ENCODE measurements at regions not wholly inside any gene's neighbourhood (a gene's known extent, or its start where the extent isn't known, plus 50 kb on each side); places are given as distances from the start of the nearest gene placed in this dataset.
"Not testable (repeated sequence)": the region's sequence is repeated elsewhere in the genome, so short reads cannot be mapped to it uniquely, and the experiment has no call there.

DNA sequence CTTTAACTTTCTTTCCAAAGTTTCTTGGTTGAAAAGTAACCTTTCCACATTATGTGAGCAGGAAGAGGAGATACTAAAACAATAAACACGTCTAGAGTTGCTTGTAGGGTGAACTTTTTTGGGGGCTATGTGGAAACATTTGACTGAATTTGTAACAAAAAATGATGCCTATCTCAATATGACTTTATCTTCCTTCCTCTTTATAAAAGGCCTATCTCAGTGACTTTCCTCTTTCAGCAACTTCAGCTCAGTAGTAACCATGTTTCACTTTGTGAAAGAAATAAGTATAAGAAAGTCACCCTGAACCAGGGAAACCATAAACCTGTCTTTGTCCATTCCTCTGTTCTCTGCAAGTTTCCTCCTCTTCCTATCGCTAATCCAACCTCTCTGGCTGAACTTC, 124.7 kb upstream of the TMEM164 start:
- DNase-seq (ENCODE audit: low read depth in 2 of 3, low spot score in 2 of 3), result no peak

DNA sequence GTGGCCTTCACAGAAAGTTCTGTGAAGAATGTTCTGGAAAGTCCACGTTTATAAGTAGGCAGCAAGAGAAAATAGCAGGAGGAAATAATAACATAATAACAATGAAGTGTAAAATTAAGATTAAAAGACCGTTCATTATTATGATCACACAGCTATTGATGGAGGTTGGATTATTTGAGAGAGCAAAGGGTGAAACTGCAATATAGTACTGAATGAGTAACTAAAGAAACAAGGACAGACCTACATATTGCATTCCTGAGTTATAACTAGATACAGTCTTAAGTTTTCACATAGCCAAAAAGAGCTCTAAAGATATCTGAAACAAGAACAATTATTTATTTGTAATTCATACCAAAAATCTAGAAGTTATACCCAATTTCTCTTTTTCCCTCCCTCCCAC, 122.9 kb upstream of the TMEM164 start:
- no peak for DNase-seq (ENCODE audit: low read depth in 2 of 3, low spot score in 2 of 3)

- no peak for DNase-seq (ENCODE audit: low read depth in 2 of 3, low spot score in 2 of 3)
Measured at GRCh38 chrX:109880629-109881028, 122.3 kb upstream of the TMEM164 start.

- DNase-seq (ENCODE audit: low read depth in 2 of 3, low spot score in 2 of 3), result no peak
Measured at GRCh38 chrX:109886122-109886761, 116.7 kb upstream of the TMEM164 start.

DNA sequence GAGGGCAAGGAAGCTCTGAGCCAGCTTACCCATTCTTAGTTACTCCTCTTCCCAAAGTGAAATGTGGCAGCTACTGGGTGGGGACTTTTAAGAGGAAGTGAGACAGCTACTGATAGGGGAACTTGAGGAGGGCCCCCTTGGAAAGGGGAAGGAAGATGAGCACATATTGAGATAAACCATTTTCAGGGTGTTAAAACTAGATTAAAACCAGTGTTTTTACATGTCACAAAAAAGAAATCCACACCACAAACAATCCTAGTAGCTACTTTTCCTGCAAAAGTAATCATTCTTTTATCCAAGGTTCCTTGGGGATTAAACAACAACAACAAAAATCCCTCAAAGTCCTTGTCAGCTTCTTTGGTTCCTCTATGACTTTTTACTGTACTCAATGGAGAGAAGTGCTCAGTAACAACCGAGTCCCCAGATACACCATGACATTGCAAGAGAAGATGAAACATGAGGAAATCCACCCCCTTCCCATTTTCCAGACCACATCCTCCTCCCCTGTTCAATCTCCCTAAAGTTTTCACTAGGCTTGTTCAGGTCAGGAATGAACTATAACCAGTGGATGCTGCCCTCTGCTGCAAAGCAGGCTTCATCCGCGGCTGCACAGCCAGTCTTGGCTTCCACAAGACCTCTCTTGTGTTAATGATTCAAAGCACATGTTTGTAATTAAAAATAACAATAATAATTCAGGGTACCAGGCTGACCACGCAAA, 113.5 kb upstream of the TMEM164 start:
- no peak for DNase-seq (ENCODE audit: low read depth in 2 of 3, low spot score in 2 of 3)

- no peak for DNase-seq (ENCODE audit: low read depth in 2 of 3, low spot score in 2 of 3)
Measured at GRCh38 chrX:109890300-109890699, 112.6 kb upstream of the TMEM164 start.

DNA sequence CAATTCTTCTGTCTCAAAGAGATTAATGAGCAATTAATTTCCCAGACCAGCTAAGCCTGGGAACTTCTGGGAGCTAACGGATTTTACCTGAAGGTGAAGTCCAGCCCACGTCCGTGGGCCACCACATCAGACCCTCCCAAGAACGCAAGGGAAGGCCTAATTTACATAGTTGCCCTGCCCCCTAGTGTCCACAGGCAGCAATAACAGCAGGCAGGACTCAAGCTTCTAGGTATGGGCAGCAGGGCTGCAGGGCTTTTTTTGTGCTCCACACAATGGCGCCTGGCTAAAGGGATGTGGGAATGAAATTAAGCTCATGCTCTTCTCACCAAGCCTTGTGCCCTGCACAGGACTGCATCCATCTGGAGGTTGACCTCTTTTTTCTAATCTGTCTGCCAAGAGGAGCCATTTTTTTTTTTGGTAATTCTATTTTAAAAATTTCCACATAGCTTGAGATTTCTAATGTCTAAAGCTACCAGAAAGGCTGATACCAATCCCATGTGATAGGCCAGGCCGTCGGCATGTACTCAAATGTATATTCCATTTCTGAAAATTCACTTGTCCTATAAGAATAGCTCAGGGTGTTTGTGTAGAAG, 111.9 kb upstream of the TMEM164 start:
- DNase-seq (ENCODE audit: low read depth in 2 of 3, low spot score in 2 of 3), result peak in 2 of 3 experiments; percentile 6 to 9

DNA sequence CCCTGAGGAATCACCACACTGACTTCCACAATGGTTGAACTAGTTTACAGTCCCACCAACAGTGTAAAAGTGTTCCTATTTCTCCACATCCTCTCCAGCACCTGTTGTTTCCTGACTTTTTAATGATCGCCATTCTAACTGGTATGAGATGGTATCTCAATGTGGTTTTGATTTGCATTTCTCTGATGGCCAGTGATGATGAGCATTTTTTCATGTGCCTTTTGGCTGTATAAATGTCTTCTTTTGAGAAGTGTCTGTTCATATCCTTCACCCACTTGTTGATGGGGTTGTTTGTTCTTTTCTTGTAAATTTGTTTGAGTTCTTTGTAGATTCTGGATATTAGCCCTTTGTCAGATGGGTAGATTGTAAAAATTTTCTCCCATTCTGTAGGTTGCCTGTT, 106.9 kb upstream of the TMEM164 start:
- DNase-seq (ENCODE audit: low read depth in 2 of 3, low spot score in 2 of 3), result not testable (repeated sequence)

- DNase-seq (ENCODE audit: low read depth in 2 of 3, low spot score in 2 of 3), result no peak
Measured at GRCh38 chrX:109902665-109903064, 100.2 kb upstream of the TMEM164 start.

GRCh38 chrX:109911046-109911445, 91.9 kb upstream of the TMEM164 start:
- DNase-seq (ENCODE audit: low read depth in 2 of 3, low spot score in 2 of 3), result no peak

GRCh38 chrX:109912993-109913392, 89.9 kb upstream of the TMEM164 start:
- DNase-seq (ENCODE audit: low read depth in 2 of 3, low spot score in 2 of 3), result not testable (repeated sequence)

- no peak for DNase-seq (ENCODE audit: low read depth in 2 of 3, low spot score in 2 of 3)
Measured at GRCh38 chrX:109914114-109914849, 88.6 kb upstream of the TMEM164 start.

- DNase-seq (ENCODE audit: low read depth in 2 of 3, low spot score in 2 of 3), result no peak
Measured at GRCh38 chrX:109918753-109919152, 84.2 kb upstream of the TMEM164 start.

- DNase-seq (ENCODE audit: low read depth in 2 of 3, low spot score in 2 of 3), result no peak
Measured at GRCh38 chrX:109920325-109920724, 82.6 kb upstream of the TMEM164 start.

DNA sequence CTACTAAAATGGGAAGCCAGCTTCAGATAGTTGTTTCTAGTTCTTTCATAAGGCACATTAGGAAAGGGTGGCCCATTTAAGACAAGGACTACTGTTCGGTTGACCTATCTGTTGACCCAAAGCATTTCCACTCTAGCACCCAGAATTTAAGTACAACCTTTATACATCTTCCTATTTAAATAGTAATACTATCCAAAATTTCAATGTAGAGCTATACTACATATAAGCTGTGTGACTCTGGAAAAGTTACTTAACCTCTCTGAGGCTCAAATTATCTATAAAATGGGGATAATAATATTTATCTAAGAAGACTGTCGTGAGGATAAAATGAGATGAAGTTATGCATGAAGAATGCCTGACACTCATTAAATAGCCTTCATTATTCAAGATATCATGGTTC, 82.0 kb upstream of the TMEM164 start:
- DNase-seq (ENCODE audit: low read depth in 2 of 3, low spot score in 2 of 3), result no peak

DNA sequence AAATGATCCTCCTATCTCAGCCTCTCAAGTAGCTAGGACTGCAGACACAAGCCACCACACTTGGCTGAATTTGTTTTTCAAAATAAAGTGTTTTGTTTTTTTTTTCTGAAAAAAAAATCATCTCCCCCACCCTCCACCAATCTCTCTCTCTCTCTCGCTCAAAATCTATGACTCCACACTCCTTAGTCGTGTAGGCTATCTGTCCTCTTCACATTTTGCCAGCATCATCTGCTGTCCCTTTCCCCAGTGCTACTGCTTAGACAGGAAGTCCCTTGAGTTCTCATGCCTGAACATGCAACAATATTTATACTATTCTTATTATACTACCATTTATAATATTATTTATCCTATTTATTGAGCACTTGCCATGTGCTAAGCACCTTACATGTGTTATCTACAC, 80.7 kb upstream of the TMEM164 start:
- DNase-seq (ENCODE audit: low read depth in 2 of 3, low spot score in 2 of 3), result no peak

GRCh38 chrX:109925003-109925402, 77.9 kb upstream of the TMEM164 start:
- not testable (repeated sequence) for DNase-seq (ENCODE audit: low read depth in 2 of 3, low spot score in 2 of 3)

- no peak for DNase-seq (ENCODE audit: low read depth in 2 of 3, low spot score in 2 of 3)
Measured at GRCh38 chrX:109925656-109926055, 77.3 kb upstream of the TMEM164 start.

DNA sequence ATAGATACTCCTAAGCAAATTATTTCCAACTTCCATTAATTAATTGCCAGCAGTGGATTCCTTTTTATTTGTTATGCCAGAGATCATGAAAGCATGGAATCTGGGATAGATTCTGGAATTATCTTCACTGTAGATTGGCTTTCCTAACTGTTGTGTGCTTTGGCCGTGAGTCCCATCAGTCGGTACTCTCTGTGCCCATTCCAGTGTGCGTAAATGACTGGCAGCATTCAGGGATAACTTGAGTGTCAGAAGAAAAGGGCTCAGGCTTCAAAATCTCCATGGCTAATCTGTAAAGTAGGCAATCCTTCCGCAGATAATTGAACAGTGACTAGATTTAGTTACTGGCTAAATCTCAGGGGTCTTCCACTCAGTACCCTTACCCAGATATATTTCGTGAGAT, 76.8 kb upstream of the TMEM164 start:
- no peak for DNase-seq (ENCODE audit: low read depth in 2 of 3, low spot score in 2 of 3)

DNA sequence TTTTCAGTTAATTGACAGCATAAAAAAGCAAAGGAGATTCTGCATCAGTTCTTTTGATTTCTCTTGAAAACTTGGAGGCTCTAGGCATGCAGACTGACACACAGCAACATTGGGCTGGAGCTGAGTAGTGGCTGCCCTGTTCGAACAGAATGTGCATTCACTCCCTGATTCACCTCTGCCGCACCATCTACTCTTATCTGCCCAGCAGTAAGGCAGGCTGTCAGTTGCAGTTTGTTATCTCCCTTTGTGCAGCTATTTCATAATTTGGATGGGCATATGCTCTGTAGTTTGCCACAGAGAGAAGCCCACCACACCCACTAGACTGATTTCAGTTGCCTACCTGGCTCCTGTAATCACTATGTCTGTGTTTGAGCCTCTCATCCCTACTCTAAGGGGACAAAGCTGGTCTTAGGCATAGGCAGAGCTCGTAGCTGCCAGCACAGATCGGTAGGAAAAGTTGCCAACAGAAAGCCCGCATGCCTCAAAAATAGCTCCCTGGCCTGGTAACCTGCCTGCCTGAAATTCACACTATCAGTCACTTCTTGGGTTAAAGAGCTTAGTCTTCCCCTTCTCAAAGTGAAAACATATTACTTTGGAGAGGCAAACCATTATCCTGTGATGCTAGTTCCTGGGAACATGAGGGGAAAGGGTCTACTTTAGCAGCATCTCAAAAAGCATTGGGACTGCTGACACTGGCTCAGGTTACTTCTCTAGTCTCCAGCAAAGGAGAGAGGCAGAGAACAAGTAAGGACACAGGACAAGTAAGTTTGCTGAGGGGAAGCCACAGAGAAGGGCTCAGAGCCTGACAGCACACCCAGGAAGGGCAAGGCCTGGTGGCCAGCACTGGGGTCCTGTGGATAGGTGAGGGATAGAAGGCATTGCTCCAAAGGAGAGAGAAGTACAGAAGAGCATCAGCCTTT, 75.9 kb upstream of the TMEM164 start:
- DNase-seq (ENCODE audit: low read depth in 2 of 3, low spot score in 2 of 3), result no peak
